Heart left ventricle (tissue), 13 donors: ENCODE measurements at regions not wholly inside any gene's neighbourhood (a gene's known extent, or its start where the extent isn't known, plus 50 kb on each side); places are given as distances from the start of the nearest gene placed in this dataset.

ENCODE experiments used
- POLR2A ChIP-seq, 2 donors: fragments of 450-650 bp; IDR thresholded peaks; one replicate each; pipeline ENCODE4 v1.6.1; 2017; ENCODE audit warnings: antibody characterized with exemption in 2 of 2, mild to moderate bottlenecking in 2 of 2, moderate library complexity in 2 of 2
- TF ChIP-seq, protein P1 (sequence below), 12 donors: fragments of 200-600 bp; sonication (generic) in 4 of 12; IDR thresholded peaks; one replicate each; pipeline versions ENCODE4 v1.5.0 to v1.8.0; 2018 to 2022; ENCODE audit warnings: antibody characterized with exemption in 12 of 12, mild to moderate bottlenecking in 5 of 12
- donor health status: ischemic (EF 13 %, LVEDD 7.1; RV severe dilation, severe dysfunction).
- donor health status: DM: no; HTN: yes; CAD: no.
- donor health status: DM: no; HTN: no; CAD: no.
- donor health status: ischemic (EF 25% LVEDD 6.9; RV normal size, moderate dysfunction).
- donor health status: ischemic (EF 25% LVEDD 5.7; RV mildly dilated, moderate dysfunction).
- donor health status: ischemic (EF 35%, LVEDD 5.7; RV mildly dilated, moderate dysfunction).
- donor health status: nonischemic (EF 11% LVEDD 7.7; RV severe dilation, severe dysfunction).
- donor health status: DM: yes; HTN: yes; CAD: no.
- donor health status: PGD.
- donor health status: ischemic (EF 29% LVEDD 5.4; RV normal size, mild dysfunction).
- donor health status: nonischemic (EF 23%, LVEDD 6.1; RV moderate dilation, normal function).

DNA sequence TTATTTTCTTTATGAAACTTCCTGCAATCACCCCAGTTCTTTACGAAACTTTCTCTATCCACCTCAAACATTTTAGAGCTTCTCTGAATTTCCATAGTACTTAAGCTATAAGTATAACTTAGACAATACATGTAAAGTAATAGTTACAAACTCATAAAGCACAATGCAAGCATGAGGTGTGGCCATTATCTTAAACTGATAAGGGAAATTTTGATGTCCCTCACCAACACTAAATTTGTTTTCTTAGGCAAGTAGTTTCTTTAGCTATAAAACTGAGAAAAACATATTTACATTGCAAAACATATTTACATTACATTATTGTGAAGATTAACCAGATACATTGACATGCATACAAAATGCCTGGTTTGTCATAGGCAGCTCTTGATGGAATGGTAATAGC, 146.4 kb upstream of the ATP1B1 start:
- TF ChIP-seq, protein P1, sequence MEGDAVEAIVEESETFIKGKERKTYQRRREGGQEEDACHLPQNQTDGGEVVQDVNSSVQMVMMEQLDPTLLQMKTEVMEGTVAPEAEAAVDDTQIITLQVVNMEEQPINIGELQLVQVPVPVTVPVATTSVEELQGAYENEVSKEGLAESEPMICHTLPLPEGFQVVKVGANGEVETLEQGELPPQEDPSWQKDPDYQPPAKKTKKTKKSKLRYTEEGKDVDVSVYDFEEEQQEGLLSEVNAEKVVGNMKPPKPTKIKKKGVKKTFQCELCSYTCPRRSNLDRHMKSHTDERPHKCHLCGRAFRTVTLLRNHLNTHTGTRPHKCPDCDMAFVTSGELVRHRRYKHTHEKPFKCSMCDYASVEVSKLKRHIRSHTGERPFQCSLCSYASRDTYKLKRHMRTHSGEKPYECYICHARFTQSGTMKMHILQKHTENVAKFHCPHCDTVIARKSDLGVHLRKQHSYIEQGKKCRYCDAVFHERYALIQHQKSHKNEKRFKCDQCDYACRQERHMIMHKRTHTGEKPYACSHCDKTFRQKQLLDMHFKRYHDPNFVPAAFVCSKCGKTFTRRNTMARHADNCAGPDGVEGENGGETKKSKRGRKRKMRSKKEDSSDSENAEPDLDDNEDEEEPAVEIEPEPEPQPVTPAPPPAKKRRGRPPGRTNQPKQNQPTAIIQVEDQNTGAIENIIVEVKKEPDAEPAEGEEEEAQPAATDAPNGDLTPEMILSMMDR (IDR thresholded peaks at IDR 0.05) = no peak
- no peak for TF ChIP-seq POLR2A (IDR thresholded peaks at IDR 0.05)
